ENCODE measurements at regions not wholly inside any gene's neighbourhood (a gene's known extent, or its start where the extent isn't known, plus 50 kb on each side); places are given as distances from the start of the nearest gene placed in this dataset.
"Not testable (repeated sequence)": the region's sequence is repeated elsewhere in the genome, so short reads cannot be mapped to it uniquely, and the experiment has no call there.

DNA sequence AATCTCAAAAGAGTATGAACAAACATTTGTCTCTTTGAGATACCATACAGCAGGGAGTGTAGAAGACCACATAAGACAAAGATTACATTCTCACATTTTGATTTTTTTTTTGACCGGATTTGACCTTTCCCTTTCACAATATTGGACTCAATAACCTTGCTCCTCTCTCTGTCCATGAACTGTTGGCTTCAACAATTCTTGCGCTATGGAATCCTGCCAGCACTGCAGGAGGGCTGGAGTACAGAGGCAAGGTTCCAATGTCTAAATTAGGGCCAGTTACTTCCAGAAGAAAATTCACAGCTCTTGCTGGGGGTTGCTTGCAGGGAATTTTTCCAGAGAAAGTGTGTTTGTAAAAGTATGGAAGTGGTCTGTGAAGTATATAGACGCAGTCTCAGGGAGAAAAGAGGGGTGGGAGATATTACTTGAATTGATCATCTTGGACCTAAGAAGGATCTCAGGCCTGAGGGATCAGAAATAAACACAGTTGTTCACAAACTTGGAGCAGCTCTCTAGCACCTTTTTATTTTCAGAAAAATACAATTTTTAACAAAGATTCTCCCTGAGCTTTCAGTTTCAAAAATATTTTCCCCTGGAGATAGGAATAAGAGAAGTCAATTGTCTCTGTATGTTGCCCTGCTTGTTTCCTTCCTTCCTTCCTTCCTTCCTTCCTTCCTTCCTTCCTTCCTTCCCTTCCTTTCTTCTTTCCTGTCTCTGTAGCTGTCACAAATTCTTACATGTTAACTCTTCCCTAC lies 765.9 kb downstream of the BCKDHB start:
- DNase-seq = no peak

- no peak for DNase-seq
Observed at GRCh38 chr6:80862756-80863155, 756.3 kb downstream of the BCKDHB start.

DNA sequence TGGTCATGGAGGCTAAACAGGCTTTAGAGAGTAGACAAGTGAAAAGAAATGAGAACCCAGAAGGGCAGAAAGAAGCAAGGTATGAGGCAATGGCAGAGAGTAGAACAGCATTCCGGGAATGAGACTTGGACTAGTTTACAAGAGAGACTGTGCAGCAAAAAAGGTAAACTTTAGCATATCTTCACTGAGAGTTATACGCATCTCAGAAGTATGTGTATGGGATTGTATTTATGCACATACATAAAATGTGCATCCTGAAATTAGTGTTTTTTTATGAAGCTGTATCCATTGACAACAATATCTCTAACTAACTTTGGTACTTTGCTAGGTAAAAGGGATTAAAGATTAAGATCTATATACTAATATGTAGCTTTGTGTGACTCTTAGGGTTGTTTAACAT lies 753.6 kb downstream of the BCKDHB start:
- no peak for DNase-seq

- not testable (repeated sequence) for DNase-seq
Observed at GRCh38 chr6:80847973-80848372, 741.5 kb downstream of the BCKDHB start.

GRCh38 chr6:80832337-80832736 lies 725.9 kb downstream of the BCKDHB start:
- DNase-seq = no peak

DNA sequence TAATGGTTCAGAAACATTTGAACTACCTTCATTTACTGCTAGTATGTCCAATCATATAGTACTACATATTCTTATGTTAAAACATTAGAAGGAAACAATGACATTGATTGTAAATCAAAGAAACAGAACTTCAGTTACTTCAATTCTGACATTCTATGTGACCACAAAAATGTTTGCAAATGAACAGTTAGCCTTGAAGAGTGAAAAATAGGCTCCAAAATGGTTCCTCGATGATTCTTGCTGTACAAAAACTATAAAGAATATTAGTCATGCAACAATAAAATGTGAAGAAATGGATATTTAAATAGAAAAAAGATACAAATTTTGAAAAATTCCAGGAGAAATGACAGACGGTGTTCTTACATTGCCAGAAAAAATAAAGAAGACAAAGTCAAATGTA lies 686.9 kb downstream of the BCKDHB start:
- DNase-seq = no peak

DNA sequence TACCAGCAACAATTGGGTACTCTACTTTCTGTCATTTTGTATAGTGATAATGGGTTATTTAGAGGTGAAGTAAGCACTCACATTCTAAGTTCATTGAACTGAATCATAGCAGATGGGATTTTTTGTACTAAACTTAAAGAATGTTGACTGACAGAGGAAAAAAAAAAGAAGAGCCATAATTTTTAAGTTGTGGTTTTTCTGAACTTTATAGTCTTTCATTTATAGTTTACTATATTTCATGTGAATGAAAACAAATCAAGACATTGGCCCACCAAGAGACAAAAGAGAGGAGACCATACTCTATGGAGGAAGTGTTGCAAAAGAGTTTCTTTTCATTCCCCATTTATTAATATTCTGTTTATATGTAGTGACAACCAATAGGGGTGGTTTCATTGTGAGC lies 685.7 kb downstream of the BCKDHB start:
- DNase-seq = no peak

DNA sequence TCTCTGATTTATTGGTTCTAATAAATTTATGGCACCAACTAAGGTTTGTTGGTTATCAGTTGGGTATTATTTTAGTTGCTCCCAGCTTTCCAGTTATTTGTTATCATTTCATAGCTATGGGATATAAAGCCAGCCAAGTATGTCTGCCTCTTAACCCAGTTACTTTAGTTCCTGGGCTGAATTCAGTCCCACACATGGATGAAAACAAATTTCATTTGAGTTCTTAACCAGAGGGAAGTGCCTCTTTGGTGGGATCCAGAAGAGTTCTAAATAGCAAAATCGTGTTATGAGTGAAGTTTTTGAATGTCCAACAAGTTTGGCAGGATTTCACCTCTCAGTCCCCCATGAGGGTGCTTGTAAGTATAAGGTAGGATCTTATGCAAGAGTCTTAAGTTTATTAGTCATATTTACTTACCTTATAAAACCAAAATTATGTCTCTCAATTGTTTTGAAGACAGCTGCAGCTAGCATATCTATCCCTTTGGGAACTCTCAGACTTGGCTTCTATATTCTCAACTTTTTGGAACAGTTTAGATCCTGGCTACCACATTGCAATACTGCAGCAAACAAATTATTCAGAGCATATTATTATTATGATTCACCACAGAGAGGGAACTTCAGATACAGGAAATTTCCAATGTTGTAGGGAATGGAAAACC lies 683.6 kb downstream of the BCKDHB start:
- DNase-seq = no peak

GRCh38 chr6:80783271-80783670 lies 676.8 kb downstream of the BCKDHB start:
- DNase-seq = not testable (repeated sequence)

DNA sequence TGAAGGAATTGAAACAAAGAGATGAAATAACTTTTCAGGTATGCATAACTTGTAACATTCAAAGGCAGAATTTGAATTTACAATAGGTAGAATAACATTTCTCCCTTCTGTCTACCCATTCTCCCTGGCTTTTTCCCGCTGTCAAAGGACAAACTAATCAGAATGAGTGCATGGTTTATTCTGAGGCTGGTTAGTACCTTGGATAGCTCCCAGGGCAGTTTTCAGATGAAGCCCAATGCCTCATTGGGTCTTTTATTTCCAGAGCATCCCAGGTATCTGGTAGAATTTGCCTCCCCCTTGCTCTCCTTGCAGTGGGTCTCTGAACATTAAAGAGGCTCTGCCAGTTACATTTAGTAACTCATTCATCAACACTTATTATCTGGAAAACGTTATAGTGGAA lies 665.5 kb downstream of the BCKDHB start:
- DNase-seq = peak; percentile 15

GRCh38 chr6:80769106-80769505 lies 662.6 kb downstream of the BCKDHB start:
- no peak for DNase-seq

- no peak for DNase-seq
Observed at GRCh38 chr6:80767808-80768207, 661.3 kb downstream of the BCKDHB start.

DNA sequence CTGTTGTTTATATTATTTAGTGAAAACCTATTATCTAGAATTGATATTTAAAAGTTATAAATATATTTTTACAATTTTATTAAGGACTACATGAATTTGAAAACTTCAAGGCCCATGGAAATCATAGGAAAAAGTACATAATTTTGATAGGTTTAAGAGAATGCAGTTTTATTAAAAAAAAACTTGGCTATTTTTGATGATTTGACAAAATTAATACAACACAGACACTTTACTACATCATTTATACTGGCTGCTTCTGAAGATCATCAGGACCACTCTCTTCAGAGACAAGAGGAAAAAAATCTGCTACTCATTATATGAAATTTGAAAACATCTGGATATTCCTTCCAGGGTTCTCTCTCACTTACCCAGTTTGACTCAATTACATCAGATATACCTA lies 637.7 kb downstream of the BCKDHB start:
- no peak for DNase-seq

DNA sequence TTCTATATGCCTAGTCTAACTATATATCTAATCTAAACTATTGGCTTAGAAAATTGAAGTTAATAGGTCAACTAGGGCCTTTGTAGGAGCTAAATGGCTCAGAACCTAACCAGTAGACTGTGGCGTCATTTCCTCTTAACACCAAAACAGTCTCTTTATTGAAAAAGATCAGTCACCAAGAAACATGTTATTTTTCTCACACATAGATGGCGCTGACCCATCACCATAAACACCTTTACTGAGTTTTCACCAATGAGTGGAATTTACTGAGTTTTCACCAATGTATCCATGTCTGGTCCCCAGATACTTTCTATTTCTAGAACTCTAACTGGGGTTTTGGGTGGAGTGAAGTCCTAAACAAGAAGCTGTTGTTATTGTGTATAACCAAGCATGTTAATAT lies 636.0 kb downstream of the BCKDHB start:
- peak; percentile 27 for DNase-seq

DNA sequence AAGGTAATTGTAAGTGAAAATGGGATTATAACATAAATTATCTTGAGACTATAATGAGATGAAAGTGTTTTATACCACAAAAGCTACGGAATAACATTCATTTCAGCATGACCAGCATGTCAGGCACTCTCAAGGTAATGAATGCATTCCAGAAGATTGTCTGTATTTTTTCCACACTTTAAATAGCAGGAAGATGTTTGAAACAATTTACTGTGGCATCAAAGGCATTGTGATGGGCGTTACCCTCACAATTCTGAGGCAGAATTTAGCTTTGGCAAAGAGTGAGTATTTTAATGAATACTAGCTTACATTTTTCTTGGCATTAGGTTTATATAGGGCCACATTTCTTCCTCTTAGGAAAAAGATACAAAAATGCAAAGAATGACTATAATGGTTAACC lies 627.2 kb downstream of the BCKDHB start:
- no peak for DNase-seq

- no peak for DNase-seq
Observed at GRCh38 chr6:80728830-80729229, 622.4 kb downstream of the BCKDHB start.

DNA sequence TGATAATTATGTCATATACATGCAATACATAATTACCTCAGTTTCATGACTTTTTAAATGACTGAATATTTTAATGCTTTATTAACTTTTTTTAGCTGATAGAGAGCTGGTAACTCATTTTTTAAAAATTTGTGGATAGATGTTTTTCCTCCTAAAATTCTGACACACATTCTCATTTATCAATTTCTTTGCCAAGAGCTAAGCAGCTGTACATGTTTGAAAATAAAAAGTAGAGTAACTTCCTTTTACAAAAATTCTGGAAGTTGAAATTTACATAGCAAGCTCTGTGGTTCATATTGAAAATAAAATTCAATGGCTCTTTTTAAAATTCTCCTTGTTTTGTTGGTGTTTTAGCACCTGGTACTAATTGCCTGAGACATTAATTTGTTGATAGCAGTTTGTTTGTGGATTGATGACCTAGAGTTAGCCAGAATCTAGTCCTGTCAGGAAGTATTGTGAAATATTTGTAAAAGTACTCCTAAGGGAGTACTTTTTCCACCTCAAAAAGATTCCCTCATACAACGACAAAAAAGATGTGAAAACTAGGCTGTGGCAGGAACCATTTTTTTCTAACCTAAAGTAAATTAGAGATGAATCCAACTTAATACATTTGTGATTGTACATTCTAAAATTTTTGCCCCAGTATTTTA lies 621.8 kb downstream of the BCKDHB start:
- no peak for DNase-seq

DNA sequence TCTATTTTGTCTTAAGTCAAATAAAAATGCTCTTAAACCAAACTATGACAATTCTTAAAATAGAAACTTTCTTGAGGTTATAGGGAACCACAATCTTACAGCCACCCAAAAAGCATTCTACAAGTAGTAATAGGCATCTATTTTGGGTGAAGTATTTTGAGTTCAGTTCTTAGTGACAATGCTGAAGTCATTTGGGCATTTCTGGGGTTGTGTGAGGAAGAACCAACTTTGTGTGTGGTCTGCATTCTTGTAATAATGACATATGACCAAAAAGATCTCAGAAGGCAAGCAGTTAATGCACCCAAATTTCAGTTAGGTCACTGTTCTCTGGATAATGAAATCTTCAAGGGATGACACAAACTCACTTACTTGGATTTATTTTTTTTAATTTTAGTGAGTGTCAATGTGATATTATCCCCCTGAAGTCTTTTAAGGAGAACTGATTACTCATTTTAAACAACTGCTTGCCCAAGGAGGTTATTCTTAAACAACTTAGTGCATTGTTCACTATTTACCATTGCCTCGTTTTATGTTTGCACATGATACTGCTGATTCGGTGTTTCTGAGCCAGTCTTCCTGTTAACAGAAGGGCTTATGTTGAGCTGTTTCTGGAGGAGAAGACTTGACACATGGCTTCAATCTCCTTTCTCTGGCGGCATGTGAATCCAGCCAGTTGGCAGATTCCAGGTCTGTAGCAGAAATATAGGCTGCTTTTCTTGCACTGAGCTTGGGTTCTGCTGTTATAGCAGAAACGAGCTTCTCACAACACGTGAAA lies 618.9 kb downstream of the BCKDHB start:
- no peak for DNase-seq

- no peak for DNase-seq
Observed at GRCh38 chr6:80720824-80721223, 614.4 kb downstream of the BCKDHB start.

DNA sequence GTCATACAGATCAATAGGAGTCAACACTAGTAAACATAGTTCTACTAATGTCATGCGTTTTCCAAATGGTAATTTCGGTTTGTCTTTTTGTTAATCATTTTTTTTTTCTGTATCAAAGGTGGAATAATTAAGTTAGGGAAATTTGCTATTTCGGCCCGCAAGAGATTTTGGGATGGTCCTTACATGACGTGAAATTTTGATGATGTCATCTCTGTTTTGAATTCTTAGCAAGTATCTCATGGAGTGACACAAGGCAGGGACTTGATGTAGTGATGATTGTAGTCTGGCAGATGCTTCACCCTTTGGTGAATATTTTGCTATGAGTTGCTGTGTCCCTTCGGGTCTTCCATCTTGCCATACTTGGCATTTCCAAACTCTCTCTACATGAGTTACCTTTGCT lies 608.0 kb downstream of the BCKDHB start:
- DNase-seq = no peak

DNA sequence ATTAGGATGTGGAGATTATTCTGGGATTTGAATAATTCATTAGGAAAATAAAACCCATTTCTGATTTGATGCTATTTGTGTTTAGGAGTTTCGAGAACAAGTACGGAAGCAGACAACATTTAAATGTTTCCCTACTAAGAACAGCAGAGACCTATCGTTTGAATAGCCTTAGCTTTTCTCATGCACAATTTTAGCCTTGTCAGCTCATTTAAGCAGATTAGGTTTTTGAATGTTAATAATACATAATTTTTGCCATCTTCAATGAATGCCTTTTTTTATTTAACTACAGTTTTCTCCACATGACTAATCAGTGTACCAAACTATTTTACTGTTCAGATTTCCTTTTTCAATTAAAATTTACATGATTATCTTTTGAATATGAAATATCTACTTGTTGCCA lies 592.0 kb downstream of the BCKDHB start:
- DNase-seq = no peak

- DNase-seq = no peak
Observed at GRCh38 chr6:80696268-80696667, 589.8 kb downstream of the BCKDHB start.

DNA sequence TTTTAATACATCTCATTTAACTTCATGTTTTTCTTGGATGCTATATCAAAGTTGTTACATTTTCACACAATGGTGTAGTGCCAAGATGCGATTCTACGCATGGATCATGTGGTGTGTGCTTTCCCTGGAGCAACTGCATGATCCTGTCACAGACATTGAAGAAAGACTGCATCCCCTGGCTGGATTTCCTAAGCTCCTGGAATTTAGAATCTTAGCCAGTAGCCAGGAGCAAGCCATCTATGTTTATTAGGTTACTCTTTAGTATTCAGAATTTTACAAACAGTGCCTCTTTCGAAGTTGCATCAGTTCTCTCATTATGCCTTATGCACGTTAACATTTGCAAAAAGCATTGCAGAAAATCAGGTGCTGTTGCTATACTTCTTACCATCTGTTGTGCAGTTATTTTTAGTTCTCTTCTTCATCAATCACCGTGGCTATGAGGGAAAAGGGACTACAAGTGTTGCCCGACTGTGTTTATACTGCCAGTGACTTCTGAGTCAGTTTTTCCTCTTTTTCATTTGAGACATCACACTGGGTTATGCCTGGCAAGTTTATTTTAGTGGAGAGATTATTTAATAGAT lies 584.2 kb downstream of the BCKDHB start:
- no peak for DNase-seq
